ENCODE measurements at regions not wholly inside any gene's neighbourhood (a gene's known extent, or its start where the extent isn't known, plus 50 kb on each side); places are given as distances from the start of the nearest gene placed in this dataset.
"Not testable (repeated sequence)": the region's sequence is repeated elsewhere in the genome, so short reads cannot be mapped to it uniquely, and the experiment has no call there.

DNA sequence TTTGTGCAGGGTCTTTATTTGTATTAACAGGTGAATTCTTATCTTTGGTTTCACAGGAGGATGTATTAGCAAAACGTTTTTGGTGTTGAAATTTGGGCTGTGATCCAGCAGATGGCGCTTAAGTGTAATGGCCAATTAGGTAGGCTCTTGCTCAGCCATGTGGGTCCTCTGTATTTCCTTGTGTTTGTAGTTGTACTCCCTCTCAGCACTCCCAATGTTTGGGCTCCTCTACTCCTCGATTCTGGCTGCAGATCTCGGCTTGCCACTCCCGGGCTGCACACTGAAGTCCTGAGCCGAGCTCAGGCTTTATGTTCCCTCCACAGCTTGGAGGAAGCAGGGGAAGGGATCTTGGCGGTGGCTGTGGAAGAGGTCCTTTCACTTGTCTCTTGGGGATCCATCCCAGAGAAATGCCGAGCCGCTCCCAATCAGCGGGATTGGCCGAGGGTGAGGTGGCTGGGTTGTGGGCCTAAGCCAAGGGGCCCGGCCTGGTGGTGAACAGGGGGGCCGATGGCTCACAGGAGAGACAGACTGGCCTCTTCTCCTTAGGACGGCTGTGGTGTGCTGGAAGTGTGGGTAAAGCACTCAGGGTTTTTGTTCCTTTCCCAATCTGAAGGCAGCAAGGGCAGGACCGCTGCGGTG, 133.7 kb downstream of the AEBP2 start:
- peak in 1 of 2 donors; percentile 30 for DNase-seq

DNA sequence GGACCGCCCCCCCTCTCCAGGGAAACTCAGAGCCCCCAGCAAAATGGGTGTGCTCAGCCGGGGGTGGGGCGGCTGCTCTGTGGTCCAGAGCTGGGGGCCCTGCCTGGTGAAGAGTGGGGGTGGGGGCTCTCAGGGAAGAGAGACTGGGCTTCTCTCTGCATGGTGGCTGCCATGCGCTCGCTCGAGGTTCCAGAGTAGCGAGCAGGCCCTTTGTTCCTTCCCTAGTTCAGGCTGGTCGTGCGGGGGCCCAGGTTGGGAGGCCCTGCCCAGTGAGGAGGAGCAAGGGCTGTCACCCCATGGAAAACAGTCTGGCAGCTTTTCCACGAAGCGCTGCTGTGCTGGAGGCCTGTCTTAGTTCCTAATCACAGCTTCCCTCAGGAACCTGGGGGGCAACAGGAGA, 134.6 kb downstream of the AEBP2 start:
- DNase-seq: no peak

GRCh38 chr12:19574601-19575000, 135.3 kb downstream of the AEBP2 start:
- DNase-seq: no peak

DNA sequence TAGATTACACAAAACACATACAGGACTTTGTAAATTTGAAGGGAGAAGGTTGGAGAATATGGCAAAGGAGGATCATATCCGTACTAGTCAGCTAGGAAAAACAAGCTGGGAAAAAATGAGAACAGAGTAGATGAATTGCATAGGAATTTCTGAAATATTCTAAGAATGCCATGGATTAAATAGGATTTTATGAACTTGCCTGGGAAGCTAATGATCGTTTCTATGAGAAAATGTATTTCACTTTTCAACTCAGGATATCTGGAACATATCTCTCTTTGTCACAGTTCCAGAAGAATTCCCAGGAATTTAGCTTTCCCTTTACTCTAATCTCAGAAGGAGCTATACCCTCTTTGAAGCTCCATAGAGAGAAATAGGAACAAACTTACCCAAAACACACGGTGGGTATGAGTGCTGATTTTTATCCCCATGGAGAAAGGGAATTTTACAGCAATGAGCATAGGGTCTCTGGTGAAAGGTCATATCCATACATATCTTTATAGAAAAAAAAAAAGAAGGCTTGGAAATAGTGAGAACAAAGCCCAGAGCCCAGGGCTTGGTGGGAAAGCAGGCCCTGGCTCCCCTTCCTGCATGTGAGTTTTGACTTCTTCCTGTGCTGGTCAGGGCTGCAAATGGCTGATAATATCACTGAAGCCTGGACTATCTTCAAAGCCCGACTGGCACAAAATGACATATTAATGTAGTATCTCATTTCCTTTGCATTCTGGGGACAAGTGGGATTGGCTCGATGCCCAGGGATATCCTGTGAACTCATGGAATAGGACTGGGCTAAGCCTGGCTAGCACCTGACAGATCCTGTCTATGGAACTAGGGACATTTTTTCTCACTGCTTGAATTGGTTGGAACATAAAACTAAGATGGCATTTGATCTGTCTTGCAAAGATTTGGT, 136.3 kb downstream of the AEBP2 start:
- no peak for DNase-seq

GRCh38 chr12:19576506-19577280, 137.4 kb downstream of the AEBP2 start:
- DNase-seq: no peak

DNA sequence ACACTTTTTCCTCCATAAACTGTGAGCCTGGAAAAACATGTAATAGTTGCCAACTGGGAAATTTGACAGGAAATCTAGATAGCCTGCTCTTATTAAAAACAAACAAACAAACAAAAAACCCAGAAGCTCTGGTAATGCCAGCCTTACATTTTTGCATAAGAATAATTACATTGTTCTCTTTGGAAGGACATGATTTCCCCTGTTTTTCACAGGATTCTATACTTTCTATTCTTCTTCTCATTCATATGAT, 137.9 kb downstream of the AEBP2 start:
- no peak for DNase-seq

DNA sequence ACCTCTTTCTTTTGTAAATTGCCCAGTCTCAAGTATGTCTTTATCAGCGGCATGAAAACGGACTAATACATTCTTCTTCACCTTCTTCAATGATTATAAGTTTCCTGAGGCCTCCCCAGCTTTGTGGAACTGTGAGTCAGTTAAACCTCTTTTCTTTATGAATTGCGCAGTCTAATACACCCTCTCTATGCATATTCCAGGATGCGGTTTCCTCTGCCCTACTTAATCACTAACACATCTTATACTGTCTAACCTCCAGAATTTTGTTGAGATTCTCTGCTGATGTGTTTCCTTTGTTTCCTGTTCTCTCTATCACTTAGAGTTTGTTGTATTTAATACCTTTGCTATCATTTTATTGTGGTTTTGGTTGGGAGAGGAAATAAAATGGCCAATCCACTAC, 145.4 kb downstream of the AEBP2 start:
- no peak for DNase-seq

- no peak for DNase-seq
Measured at GRCh38 chr12:19588951-19589350, 149.7 kb downstream of the AEBP2 start.

DNA sequence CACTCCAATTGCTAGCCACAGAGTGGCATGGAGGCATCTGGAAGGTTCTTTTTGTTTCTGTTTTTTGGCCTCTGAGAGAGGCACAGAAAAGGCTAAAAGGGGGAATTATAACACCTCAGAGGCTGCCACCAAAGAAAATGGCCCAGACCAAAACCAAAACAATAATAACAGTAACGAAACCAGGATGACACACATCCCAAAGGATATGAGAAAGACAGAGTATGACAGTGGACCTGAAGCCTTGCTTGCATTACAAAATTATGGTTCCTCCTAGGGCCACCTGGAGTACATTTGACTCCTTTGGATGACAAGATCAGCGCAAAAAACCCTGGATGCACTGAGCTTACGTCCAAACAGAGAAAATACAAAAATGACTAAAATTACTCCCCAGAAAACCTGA, 152.7 kb downstream of the AEBP2 start:
- no peak for DNase-seq

DNA sequence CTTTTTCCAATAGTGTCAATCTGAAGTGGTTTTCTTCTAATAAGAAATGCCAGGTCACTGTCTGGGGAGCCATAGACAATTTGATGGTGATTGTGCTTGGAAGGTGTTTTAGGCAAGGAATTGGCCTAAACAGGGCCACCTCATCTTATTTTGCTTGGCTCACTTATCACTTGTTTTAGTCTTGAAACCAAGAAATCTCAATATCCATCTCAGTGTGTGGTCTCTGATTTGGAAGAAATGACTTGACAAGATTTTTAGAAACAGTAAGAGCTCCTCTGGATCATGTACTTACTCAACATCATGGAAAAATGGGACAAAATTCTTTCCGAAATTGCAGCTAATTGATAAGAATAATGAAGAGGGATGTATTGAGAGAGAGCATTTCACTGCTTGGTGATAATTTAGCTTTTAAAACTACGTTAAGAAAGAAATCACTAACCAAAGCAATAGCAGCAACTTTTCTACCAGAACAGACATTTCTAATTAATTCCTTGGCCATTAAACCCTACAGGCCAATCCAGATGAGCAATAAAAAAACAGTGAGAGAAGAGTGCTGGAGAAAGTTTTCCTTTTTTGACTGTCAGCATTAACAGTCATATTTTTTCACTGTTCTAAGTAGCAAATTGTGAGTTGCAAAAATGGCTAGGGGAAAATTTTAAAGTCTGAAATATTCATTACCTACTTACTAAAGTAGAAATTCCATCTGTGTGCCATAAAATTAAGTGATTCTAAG, 157.3 kb downstream of the AEBP2 start:
- no peak for DNase-seq

DNA sequence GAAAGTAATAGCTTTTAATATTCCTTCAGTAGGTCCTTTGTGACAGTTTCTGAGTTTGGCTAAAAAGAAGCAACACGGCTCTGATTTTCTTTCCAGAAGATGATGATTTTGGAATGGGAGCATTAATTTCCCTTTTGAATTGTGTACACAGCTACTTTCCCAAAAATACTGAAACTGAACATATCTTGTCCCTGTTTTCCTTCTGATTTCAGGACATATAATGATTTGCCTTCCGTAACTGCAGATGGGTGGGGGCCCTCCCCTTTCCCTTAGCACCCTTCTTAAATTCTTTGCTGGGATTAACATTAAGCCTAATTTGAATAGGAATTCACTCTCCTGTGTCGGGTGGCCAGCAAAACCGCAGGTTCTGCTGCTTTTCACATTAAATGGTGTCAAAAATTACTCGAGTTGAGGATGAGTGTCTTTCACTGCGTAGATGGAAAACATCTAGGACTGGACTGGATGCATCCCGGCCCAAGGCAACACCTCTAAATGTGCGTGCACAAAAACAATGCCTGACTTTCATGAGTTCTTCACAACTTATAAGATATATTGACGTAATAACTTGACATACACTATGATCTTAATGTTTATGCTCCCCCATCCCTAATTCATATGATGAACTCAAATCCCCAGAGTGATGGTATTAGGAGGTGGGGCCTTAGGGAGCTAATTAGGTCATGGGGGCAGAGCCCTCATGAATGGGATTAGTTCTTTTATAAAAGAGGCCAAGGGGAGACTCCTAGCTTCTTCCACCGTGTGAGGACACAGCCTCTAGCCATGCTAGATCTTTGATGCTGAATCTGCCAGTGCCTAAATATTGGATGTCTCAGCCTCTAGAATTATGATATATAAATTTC, 158.1 kb downstream of the AEBP2 start:
- no peak for DNase-seq

- no peak for DNase-seq
Measured at GRCh38 chr12:19605720-19606119, 166.4 kb downstream of the AEBP2 start.

DNA sequence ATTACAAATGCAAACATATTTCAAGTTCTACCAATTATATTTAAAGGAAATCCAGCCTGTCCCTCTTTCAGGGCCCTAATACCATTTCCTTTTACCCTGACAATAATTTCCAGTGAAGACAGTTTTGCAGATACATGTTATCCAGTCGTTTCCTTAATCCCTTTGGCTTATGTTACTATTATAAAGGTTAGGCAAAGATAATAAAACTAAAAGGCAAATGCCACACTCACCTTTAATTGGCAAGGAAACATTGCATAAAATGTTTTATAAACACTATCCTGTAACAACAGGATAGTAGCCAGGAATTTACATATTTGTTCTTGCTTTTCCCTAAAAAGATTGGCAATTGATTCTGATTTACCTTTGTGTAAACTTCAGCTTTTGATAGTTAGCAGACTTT, 168.7 kb downstream of the AEBP2 start:
- DNase-seq: no peak

- DNase-seq: no peak
Measured at GRCh38 chr12:19613051-19613535, 173.8 kb downstream of the AEBP2 start.

DNA sequence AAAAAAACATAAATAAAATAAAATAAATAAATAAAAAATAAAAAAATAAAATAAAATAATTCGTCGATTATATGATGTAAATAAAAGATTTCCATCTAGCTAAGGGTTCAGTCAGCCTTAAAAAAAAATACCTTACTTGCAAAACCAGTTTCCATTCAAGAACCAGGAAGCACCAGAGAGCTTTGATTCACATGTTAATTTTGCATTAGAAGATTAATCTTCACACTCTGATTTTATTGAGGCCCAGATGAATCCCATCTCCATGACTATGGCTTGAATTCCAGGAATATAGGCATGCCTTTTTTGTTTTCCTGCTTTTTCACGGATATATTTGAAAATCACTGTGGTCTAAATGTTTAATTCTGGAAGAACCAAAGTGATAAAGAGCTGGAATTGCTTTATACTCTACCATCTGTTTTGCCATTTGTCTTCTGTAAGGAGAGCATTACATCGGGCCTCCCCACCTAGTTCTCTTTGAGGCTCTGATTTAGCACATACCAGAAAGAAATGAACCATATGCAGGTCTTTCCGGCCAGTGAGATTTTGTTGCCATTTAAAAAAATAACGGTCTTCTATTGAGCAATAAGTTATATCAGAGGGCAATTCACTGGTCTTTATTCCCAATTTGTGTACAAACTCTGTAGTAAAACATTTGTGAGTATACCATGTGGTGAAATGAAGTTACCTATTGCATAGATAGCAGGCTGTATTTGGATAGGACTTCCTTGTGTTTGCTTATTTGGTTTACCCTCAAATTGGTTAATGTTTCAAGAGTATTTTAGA, 175.5 kb downstream of the AEBP2 start:
- DNase-seq: no peak

- no peak for DNase-seq
Measured at GRCh38 chr12:19615384-19615725, 176.1 kb downstream of the AEBP2 start.

DNA sequence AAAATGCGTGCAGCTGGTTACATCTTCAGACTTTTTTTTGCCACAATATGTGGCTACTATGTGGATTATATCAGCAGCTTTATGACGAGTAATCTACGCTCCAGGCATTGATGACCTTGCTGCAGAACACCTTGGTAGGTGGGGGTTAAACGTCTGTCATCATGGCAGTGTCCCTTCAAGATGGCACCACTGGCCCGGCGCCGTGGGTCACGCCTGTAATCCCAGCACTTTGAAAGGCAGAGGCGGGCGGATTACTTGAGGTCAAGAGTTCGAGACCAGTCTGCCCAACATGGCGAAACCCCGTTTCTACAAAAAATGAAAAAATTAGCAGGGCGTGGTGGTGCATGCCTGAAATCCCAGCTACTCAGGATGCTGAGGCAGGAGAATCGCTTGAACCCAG, 177.5 kb downstream of the AEBP2 start:
- no peak for DNase-seq

- DNase-seq: no peak
Measured at GRCh38 chr12:19620222-19620621, 180.9 kb downstream of the AEBP2 start.

DNA sequence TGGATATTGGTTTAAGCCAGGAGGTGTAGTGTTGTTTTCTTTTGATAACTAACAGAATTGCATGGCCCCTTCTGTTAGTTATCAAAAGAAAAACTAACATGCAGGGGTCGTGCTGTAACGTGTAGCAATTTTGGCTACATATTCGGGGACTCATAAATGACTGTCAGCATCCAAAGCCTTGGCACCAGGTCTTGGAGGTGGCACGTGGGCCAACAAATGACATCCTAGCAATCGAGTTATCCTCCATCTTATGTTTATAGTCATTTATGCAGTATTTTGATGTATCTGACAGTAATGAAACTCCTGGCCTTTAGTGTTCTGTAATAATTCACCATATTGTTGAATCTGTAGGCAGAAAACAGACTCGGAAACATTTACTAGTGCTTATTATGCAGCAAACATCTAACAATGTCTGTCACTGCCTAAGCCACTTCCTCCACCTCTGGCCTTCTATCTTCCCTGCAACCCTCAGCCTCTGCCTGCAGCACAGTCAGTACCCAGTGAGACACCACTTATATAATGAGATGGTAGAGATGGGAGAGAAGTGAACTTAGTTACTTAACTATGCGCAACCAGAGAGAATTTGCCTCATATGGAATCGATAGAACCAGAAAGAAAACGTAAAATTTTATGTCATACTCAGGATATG, 184.6 kb downstream of the AEBP2 start:
- DNase-seq: no peak

DNA sequence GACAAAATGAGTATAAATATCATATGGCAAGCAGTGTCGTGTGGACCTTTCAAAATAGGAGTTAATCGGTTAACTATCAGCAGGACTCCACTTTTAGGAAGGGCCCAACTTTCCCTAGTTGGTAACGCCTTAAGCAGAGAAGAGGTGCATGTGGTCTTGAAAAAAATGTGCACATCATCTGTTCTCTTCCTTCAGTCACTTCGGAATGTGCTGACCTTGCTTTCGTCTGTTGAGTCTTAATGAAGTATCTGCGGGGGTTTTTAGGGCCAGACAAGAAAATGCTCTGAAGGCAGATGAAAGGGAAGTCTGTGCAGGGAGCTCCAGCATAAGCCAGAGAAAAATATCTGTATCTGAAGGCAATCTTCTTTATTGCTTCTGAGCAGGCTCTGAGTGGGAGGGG, 185.2 kb downstream of the AEBP2 start:
- DNase-seq: no peak

- DNase-seq: not testable (repeated sequence)
Measured at GRCh38 chr12:19625551-19625950, 186.3 kb downstream of the AEBP2 start.

Data from CD4-positive, alpha-beta T cell treated with Interferon alpha-2 for 1 hour (primary cell).